ENCODE measurements at regions not wholly inside any gene's neighbourhood (a gene's known extent, or its start where the extent isn't known, plus 50 kb on each side); places are given as distances from the start of the nearest gene placed in this dataset.

GRCh38 chr3:64351713-64352638, 126.7 kb upstream of the PRICKLE2 start:
- peak; percentile 77 for DNase-seq

- no peak for DNase-seq
Observed at GRCh38 chr3:64349551-64349950, 124.3 kb upstream of the PRICKLE2 start.

- peak; percentile 91 for DNase-seq
Observed at GRCh38 chr3:64345371-64345770, 120.1 kb upstream of the PRICKLE2 start.

- DNase-seq, result peak; percentile 93
Observed at GRCh38 chr3:64344721-64345207, 119.5 kb upstream of the PRICKLE2 start.

- DNase-seq, result peak; percentile 97
Observed at GRCh38 chr3:64343689-64344430, 118.6 kb upstream of the PRICKLE2 start.

GRCh38 chr3:64342940-64343688, 117.8 kb upstream of the PRICKLE2 start:
- DNase-seq, result peak; percentile 95

GRCh38 chr3:64341296-64341695, 116.0 kb upstream of the PRICKLE2 start:
- DNase-seq, result peak; percentile 90

GRCh38 chr3:64340641-64341101, 115.4 kb upstream of the PRICKLE2 start:
- peak; percentile 95 for DNase-seq

- no peak for DNase-seq
Observed at GRCh38 chr3:64336488-64336887, 111.2 kb upstream of the PRICKLE2 start.

GRCh38 chr3:64332459-64333350, 107.4 kb upstream of the PRICKLE2 start:
- DNase-seq, result peak; percentile 83

GRCh38 chr3:64331605-64332004, 106.3 kb upstream of the PRICKLE2 start:
- no peak for DNase-seq

- no peak for DNase-seq
Observed at GRCh38 chr3:64329037-64329436, 103.8 kb upstream of the PRICKLE2 start.

- peak; percentile 63 for DNase-seq
Observed at GRCh38 chr3:64327100-64327804, 102.0 kb upstream of the PRICKLE2 start.

GRCh38 chr3:64321747-64322146, 96.5 kb upstream of the PRICKLE2 start:
- peak; percentile 93 for DNase-seq

- peak; percentile 42 for DNase-seq
Observed at GRCh38 chr3:64319391-64319790, 94.1 kb upstream of the PRICKLE2 start.

GRCh38 chr3:64318668-64319271, 93.5 kb upstream of the PRICKLE2 start:
- DNase-seq, result no peak

- DNase-seq, result peak; percentile 40
Observed at GRCh38 chr3:64318001-64318400, 92.7 kb upstream of the PRICKLE2 start.

GRCh38 chr3:64316971-64317370, 91.7 kb upstream of the PRICKLE2 start:
- DNase-seq, result peak; percentile 46

GRCh38 chr3:64311424-64312061, 86.3 kb upstream of the PRICKLE2 start:
- DNase-seq, result peak; percentile 47

- no peak for DNase-seq
Observed at GRCh38 chr3:64308931-64309330, 83.7 kb upstream of the PRICKLE2 start.
